IPS-NIHi11 (cell line): ENCODE measurements at regions not wholly inside any gene's neighbourhood (a gene's known extent, or its start where the extent isn't known, plus 50 kb on each side); places are given as distances from the start of the nearest gene placed in this dataset.
"Not testable (repeated sequence)": the region's sequence is repeated elsewhere in the genome, so short reads cannot be mapped to it uniquely, and the experiment has no call there.

Source experiments
- DNase-seq: peaks from one replicate; pipeline ENCODE4 v3.0.0; 2012; ENCODE audit warnings: mixed read lengths, low spot score

- DNase-seq = peak; percentile 46
Measured at GRCh38 chr1:8169364-8170058, 143.4 kb upstream of the ERRFI1 start.

GRCh38 chr1:8167936-8168335 lies 141.8 kb upstream of the ERRFI1 start:
- no peak for DNase-seq

GRCh38 chr1:8166406-8166805 lies 140.3 kb upstream of the ERRFI1 start:
- no peak for DNase-seq

- no peak for DNase-seq
Measured at GRCh38 chr1:8165595-8166360, 139.7 kb upstream of the ERRFI1 start.

- no peak for DNase-seq
Measured at GRCh38 chr1:8164670-8165069, 138.6 kb upstream of the ERRFI1 start.

GRCh38 chr1:8163039-8163438 lies 136.9 kb upstream of the ERRFI1 start:
- DNase-seq = no peak

GRCh38 chr1:8162168-8162567 lies 136.1 kb upstream of the ERRFI1 start:
- no peak for DNase-seq

- DNase-seq = no peak
Measured at GRCh38 chr1:8161546-8162105, 135.5 kb upstream of the ERRFI1 start.

GRCh38 chr1:8159470-8160024 lies 133.4 kb upstream of the ERRFI1 start:
- no peak for DNase-seq

GRCh38 chr1:8158995-8159394 lies 132.9 kb upstream of the ERRFI1 start:
- no peak for DNase-seq

- DNase-seq = no peak
Measured at GRCh38 chr1:8157765-8158164, 131.7 kb upstream of the ERRFI1 start.

- DNase-seq = peak; percentile 80
Measured at GRCh38 chr1:8155528-8156186, 129.5 kb upstream of the ERRFI1 start.

- no peak for DNase-seq
Measured at GRCh38 chr1:8154621-8155052, 128.5 kb upstream of the ERRFI1 start.

GRCh38 chr1:8153961-8154360 lies 127.9 kb upstream of the ERRFI1 start:
- DNase-seq = no peak

GRCh38 chr1:8152731-8153702 lies 126.9 kb upstream of the ERRFI1 start:
- DNase-seq = no peak

- DNase-seq = no peak
Measured at GRCh38 chr1:8151647-8152046, 125.5 kb upstream of the ERRFI1 start.

GRCh38 chr1:8149756-8150155 lies 123.6 kb upstream of the ERRFI1 start:
- DNase-seq = not testable (repeated sequence)

- DNase-seq = no peak
Measured at GRCh38 chr1:8147956-8148355, 121.8 kb upstream of the ERRFI1 start.

GRCh38 chr1:8146257-8146855 lies 120.2 kb upstream of the ERRFI1 start:
- DNase-seq = no peak

GRCh38 chr1:8145545-8146202 lies 119.6 kb upstream of the ERRFI1 start:
- no peak for DNase-seq
